Fibroblast of lung (primary cell): ENCODE measurements at regions not wholly inside any gene's neighbourhood (a gene's known extent, or its start where the extent isn't known, plus 50 kb on each side); places are given as distances from the start of the nearest gene placed in this dataset.

Experiments used
- DNase-seq, 2 donors: peaks; one replicate each; pipeline versions ENCODE4 v3.0.0 to v3.0.0-alpha.2; 2010; ENCODE audit warnings: low read depth in 2 of 2
- H2AFZ ChIP-seq: 2 replicates; pipeline ENCODE4 v1.5.1; 2012; ENCODE audit warnings: low read length, control low read depth, inconsistent platforms
- H3K27ac ChIP-seq: 2 replicates; pipeline ENCODE4 v1.5.1; 2011; ENCODE audit warnings: low read length, control low read depth; ENCODE audit not compliant: insufficient read depth
- H3K27me3 ChIP-seq: 2 replicates; pipeline ENCODE4 v1.5.1; 2011; ENCODE audit warnings: mild to moderate bottlenecking, low read length; ENCODE audit not compliant: control insufficient read depth, insufficient read depth
- H3K36me3 ChIP-seq: 2 replicates; pipeline ENCODE4 v1.5.1; 2011; ENCODE audit warnings: low read length; ENCODE audit not compliant: control insufficient read depth, insufficient read depth
- H3K4me1 ChIP-seq: 2 replicates; pipeline ENCODE4 v1.5.1; 2011; ENCODE audit warnings: low read length; ENCODE audit not compliant: control insufficient read depth, insufficient read depth; ENCODE audit errors: extremely low read depth
- H3K4me2 ChIP-seq: 2 replicates; pipeline ENCODE4 v1.5.1; 2011; ENCODE audit warnings: low read length, control low read depth; ENCODE audit not compliant: insufficient read depth; ENCODE audit errors: extremely low read depth
- H3K4me3 ChIP-seq, 4 experiments: fragments of 200-600 bp in 1 of 4; sonication (generic) in 1 of 4; replicated peaks in 1 of 4; 2 replicates each; pipeline ENCODE4 v1.5.1; 2011 to 2016; ENCODE audit warnings: low read length in 4 of 4, low read depth in 3 of 4, mild to moderate bottlenecking in 3 of 4, control low read depth in 2 of 4, inconsistent platforms in 1 of 4, mixed read lengths in 1 of 4; ENCODE audit not compliant: insufficient read depth in 1 of 4; ENCODE audit errors: control extremely low read depth in 1 of 4
- H3K79me2 ChIP-seq: 2 replicates; pipeline ENCODE4 v1.5.1; 2012; ENCODE audit warnings: mild to moderate bottlenecking, low read length, inconsistent platforms; ENCODE audit not compliant: control insufficient read depth, insufficient read depth
- H3K9ac ChIP-seq: 2 replicates; pipeline ENCODE4 v1.5.1; 2011; ENCODE audit warnings: mild to moderate bottlenecking, low read length, control low read depth; ENCODE audit not compliant: insufficient read depth
- H3K9me3 ChIP-seq: 2 replicates; pipeline ENCODE4 v1.5.1; 2012; ENCODE audit warnings: low read depth, low read length; ENCODE audit not compliant: control insufficient read depth, insufficient read depth
- H4K20me1 ChIP-seq: 2 replicates; pipeline ENCODE4 v1.5.1; 2011; ENCODE audit warnings: low read length; ENCODE audit not compliant: control insufficient read depth, insufficient read depth; ENCODE audit errors: extremely low read depth
- EZH2 ChIP-seq: IDR thresholded peaks from 2 replicates; pipeline ENCODE4 v1.5.1; 2012; ENCODE audit warnings: low read length, control low read depth, mild to moderate bottlenecking; ENCODE audit errors: missing control alignments
- TF ChIP-seq, protein P1 (sequence below), 2 donors: IDR thresholded peaks in 1 of 2; conservative IDR thresholded peaks in 1 of 2; 1 replicate in 1 of 2; 2 replicates in 1 of 2; pipeline ENCODE4 v1.5.1; 2011 to 2012; ENCODE audit warnings: low read length in 2 of 2, control low read depth in 1 of 2, inconsistent platforms in 1 of 2, low read depth in 1 of 2, mild to moderate bottlenecking in 1 of 2

- Histone ChIP-seq H3K4me1 (peaks cover 2% of the 10 kb centered on the region), H3K27ac (no peak overlapping the region), H3K27me3 (peaks cover under 1% of the 10 kb centered on the region), H4K20me1 (no peaks in the 10 kb centered on the region), H2AFZ (no peak overlapping the region), H3K9ac (no peak overlapping the region), H3K36me3 (no peaks in the 10 kb centered on the region), H3K9me3 (no peaks in the 10 kb centered on the region), H3K79me2 (no peaks in the 10 kb centered on the region), H3K4me3 (no peak overlapping the region), H3K4me2 (no peak overlapping the region)
- DNase-seq: no peak
- no peak for TF ChIP-seq EZH2
- TF ChIP-seq, protein P1, sequence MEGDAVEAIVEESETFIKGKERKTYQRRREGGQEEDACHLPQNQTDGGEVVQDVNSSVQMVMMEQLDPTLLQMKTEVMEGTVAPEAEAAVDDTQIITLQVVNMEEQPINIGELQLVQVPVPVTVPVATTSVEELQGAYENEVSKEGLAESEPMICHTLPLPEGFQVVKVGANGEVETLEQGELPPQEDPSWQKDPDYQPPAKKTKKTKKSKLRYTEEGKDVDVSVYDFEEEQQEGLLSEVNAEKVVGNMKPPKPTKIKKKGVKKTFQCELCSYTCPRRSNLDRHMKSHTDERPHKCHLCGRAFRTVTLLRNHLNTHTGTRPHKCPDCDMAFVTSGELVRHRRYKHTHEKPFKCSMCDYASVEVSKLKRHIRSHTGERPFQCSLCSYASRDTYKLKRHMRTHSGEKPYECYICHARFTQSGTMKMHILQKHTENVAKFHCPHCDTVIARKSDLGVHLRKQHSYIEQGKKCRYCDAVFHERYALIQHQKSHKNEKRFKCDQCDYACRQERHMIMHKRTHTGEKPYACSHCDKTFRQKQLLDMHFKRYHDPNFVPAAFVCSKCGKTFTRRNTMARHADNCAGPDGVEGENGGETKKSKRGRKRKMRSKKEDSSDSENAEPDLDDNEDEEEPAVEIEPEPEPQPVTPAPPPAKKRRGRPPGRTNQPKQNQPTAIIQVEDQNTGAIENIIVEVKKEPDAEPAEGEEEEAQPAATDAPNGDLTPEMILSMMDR (conservative IDR thresholded peaks at IDR 0.05 in 1 of 2, IDR thresholded peaks at IDR 0.05 in 1 of 2; ENCODE audit: low read depth in 1 of 2, low read length in 2 of 2): no peak
Observed at GRCh38 chr16:86203557-86204275, 304.8 kb downstream of the IRF8 start.

- Histone ChIP-seq H3K79me2 (no peaks in the 10 kb centered on the region), H3K36me3 (no peaks in the 10 kb centered on the region), H3K4me1 (no peaks in the 10 kb centered on the region), H3K9ac (no peak overlapping the region), H3K9me3 (no peaks in the 10 kb centered on the region), H2AFZ (no peak overlapping the region), H4K20me1 (no peaks in the 10 kb centered on the region), H3K4me3 (no peak overlapping the region), H3K4me2 (no peak overlapping the region), H3K27me3 (no peaks in the 10 kb centered on the region), H3K27ac (no peak overlapping the region)
- no peak for DNase-seq
- no peak for TF ChIP-seq EZH2
- TF ChIP-seq, protein P1 (conservative IDR thresholded peaks at IDR 0.05 in 1 of 2, IDR thresholded peaks at IDR 0.05 in 1 of 2; ENCODE audit: low read depth in 1 of 2, low read length in 2 of 2): no peak
Observed at GRCh38 chr16:86205521-86206245, 304.6 kb upstream of the FOXF1 start.

DNA sequence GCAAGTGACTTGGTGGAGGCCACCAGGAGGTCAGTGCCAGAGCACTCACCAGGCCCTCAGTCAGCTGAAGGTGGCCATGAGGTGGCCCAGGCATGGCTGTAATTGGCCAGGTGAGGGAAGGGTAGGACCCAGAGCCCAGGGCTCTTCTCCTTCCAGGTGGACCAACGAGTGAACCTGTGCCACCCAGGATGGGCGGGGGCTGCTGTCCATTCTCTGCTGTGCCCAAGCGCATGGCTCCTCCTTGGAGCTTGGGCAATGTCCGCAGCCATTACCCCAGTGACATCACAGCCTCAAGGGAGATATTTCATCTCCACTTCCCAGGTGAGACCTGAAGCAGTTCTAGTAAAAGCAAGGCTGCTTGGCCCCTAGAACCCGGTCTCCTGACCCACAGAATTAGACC lies 303.0 kb upstream of the FOXF1 start:
- no peak for DNase-seq
- no peak overlapping the region for H2AFZ ChIP-seq
- no peaks in the 10 kb centered on the region for H4K20me1 ChIP-seq
- H3K79me2 ChIP-seq: no peaks in the 10 kb centered on the region
- H3K4me2 ChIP-seq: no peak overlapping the region
- H3K36me3 ChIP-seq: no peaks in the 10 kb centered on the region
- H3K27me3 ChIP-seq: no peaks in the 10 kb centered on the region
- no peak overlapping the region for H3K27ac ChIP-seq
- no peak overlapping the region for H3K4me3 ChIP-seq
- no peak overlapping the region for H3K9ac ChIP-seq
- TF ChIP-seq, protein P1 (conservative IDR thresholded peaks at IDR 0.05 in 1 of 2, IDR thresholded peaks at IDR 0.05 in 1 of 2; ENCODE audit: low read depth in 1 of 2, low read length in 2 of 2): no peak
- TF ChIP-seq EZH2: no peak
- no peaks in the 10 kb centered on the region for H3K4me1 ChIP-seq
- H3K9me3 ChIP-seq: no peaks in the 10 kb centered on the region
